ENCODE measurements at regions not wholly inside any gene's neighbourhood (a gene's known extent, or its start where the extent isn't known, plus 50 kb on each side); places are given as distances from the start of the nearest gene placed in this dataset.
A peak's percentile ranks its signal among the peaks of the same experiment; 100 is the strongest.

DNA sequence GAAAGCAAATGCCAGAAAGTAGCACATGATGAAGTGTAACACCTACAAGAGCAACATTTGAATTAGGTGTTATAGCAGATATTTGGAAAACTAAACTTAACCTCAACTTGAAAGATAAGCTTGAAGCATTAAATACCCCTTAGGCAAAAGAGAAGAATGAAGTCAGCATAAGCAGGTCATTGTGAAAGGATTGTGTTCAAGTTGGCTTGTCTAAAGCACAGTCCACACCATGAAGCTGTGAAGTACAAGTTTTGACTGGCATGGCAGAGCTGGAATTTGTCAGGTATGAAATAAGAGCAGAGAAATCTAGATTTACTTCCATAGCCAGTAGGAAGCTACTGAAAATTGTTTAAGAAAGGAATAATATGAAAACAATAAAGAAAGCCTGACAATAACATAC lies 480.3 kb upstream of the POT1 start:
- ATAC-seq (no peak), DNase-seq (ENCODE audit: low spot score) (no peak)

DNA sequence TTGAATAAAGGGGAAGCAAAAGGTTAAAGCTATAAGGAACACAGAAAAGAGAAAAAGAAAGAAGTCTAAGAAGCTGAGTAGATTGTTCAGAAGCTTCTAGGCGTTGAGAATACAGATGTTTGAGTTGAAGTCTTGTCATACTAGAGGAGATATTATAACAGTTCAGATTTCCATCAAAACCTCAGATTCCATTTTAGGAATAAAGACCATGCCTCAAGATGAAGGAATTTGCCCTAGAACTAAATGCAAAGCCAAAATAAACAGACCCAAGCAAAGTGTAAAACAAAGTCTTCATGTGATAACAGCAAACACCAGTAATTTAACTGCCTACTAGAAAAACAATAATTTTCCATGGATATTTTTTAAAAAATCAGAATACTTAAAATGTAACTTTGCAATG lies 476.5 kb upstream of the POT1 start:
- DNase-seq (ENCODE audit: low spot score) (no peak), ATAC-seq (no peak)

DNA sequence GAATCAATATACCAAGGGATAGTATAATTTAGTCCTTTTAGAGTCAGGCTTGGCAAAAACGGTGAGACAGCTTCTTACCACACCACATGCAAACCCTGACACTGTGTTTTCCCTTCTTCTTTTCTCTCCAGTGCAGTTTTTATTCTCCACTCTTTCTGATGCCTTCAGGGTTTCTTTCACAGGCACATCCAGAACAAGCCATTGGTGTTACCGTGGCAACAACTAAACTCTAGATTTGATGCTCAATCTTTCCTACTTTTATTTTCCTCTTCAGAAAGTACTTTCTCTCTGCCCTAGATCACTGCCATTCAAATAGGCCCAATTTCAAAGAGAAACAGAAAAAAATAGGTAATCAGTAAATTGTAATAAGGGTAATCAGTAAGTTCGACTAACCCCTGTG lies 469.8 kb upstream of the POT1 start:
- ATAC-seq (no peak), DNase-seq (ENCODE audit: low spot score) (no peak)

DNA sequence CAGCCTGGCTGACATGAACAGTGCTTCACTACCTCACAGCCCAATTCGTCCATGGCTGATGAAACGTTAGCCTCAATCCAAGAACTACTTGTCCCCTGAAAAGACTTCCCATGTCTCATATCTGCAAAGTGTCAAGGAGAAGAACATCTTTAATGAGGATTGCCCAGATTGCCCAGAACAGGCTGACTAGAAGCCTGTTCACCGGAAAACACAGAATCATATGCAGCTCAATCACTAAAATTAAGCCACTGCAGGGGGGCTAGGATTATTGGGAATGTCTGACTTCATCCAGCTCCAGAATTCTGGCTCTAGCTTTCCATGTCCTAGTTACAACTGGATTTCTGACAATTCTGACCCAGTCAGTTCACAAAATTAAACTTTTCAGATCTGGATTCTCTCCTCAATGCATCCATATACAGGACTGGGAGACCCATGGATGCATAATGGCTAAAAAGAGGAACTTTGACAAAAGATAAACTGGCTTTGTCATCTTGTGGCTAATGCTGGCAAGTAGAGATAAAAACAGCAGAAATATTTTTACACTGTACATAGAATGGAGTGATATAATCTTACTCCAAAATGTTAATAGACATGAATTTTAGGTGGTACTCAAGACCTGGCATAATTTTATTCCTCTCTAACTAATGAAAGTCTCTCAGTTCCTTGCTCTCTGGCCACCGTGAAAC lies 467.0 kb upstream of the POT1 start:
- ATAC-seq = no peak
- no peak for DNase-seq (ENCODE audit: low spot score)

DNA sequence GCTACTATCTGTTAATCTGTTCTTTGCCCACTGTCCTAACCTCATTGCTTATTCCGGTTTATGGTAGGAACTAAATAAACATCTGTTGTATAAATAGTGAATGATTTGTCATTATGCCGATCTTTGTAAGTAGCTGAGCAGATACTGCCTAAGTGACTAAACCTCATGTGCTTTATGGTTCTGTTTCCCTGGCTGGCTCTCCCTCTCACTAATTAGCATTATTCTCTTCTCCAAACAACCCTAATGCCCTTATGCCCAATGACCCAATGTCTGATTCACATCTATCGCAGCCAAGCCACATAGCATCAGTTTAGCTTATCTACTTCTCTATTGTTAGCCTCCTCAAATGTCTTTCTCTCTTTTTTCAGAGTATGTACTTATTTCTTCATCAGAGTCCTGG lies 462.3 kb upstream of the POT1 start:
- no peak for DNase-seq (ENCODE audit: low spot score)
- no peak for ATAC-seq

DNA sequence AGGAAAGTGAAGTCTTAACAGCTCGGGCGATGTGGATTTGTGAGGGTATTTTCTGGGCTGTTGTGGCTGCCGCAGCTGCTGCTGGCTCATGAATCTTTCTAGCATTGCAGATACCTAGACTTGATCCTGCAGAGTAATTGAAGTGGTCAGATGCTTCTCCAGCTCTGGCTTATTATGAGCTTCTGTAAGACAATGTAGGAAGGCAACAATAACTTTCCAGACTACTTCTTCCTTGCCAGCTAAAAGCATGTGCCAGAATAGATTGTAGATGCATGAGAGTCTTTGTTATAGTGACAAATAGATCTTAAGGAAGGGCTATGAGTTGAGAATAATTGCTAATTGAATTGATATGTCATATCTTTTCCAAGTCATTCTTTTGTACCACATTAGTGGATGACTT lies 461.4 kb upstream of the POT1 start:
- ATAC-seq = no peak

DNA sequence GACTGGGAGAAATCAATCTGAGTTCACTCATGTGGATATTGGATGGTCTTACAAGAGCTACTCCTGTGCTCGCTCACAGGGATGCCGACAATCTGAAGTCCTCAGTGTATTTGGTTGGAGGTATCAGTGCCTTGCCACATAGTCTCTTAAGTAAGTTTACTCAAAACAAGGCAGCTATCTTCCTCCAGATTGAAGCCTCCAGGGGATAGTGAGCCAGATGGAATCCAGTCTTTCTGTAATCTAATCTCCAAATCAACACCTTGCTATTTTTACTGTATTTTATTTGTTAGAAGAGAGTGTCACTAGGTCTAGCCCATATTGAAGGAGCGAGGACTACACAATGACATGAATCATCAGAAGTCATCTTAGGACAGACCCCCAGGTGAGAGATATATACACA lies 456.6 kb upstream of the POT1 start:
- DNase-seq (ENCODE audit: low spot score) (no peak), ATAC-seq (no peak)

More for the DNA sequence above, 461.4 kb upstream of the POT1 start:
- DNase-seq (ENCODE audit: low spot score) = no peak

DNA sequence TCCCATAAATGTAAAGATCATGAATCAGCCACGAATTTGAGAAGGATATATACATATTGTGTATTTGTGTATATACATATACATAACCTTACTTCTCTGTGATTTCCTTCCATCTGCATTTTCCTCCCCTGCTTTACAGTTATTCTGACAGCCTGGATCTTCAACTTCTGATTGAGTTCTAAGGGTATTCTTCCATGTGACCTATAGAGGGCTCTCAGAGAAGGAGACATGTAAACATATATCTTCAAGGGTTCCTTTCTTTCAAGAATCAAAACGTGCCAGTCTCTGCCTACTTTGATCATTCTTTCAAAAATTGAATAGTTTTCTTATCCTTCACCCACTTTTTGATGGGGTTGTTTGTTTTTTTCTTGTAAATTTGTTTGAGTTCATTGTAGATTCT lies 453.7 kb upstream of the POT1 start:
- DNase-seq (ENCODE audit: low spot score) (no peak), ATAC-seq (no peak)

DNA sequence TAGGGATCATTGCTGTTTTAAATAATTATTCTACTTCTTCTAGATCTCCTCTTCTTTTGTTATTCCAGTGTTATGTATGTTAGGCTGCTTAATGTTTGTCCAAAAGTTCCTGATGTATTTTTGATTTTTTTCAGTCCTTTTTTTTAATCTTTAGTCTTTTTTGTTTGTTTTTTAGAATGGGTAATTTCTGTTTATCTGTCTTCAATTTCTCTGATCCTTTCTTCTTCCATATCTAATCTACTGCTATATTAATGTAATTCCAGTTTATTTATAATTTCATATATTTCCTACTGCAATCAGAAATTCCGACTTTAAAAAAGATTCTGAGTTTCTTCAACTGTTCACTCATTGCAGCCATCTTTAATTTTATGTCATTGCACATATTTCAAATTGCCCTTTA lies 452.8 kb upstream of the POT1 start:
- DNase-seq (ENCODE audit: low spot score) = no peak
- ATAC-seq = no peak

DNA sequence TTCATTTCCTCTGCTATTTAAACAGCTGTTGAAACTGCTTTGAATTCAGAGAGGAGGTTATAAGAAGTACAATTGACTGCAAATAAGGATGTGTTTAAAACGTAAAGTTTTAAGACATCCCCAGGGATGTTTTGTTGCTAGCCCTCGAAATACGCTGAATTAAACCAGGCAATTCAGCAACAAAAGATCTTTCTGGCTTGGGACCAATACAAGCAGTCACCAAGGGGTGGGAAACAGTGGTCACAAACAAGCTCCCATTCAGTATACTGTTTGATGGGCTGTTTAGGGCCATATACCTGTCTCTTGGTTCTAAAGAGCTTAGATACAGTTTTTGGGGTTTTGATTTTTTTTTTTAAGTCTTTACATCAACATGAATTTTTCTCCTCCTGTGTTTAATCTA lies 446.3 kb upstream of the POT1 start:
- ATAC-seq (no peak), DNase-seq (ENCODE audit: low spot score) (no peak)

DNA sequence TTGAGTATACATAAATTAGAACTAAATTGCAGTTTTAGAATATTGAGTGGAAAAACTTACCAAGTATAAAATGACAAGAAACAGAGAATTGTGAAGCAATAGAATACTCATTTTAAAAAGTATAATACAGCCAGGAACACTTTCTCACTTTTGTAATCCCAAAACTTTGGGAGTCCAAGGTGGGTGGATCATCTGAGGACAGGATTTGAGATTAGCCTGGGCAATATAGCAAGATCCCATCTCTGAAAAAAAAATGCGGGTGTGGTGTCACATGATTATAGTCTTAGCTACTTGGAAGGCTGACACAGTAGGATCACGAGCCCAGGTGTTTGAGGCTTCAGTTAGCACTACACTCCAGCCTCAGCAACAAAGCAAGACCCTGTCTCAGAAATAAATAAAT lies 440.9 kb upstream of the POT1 start:
- DNase-seq (ENCODE audit: low spot score) = no peak

DNA sequence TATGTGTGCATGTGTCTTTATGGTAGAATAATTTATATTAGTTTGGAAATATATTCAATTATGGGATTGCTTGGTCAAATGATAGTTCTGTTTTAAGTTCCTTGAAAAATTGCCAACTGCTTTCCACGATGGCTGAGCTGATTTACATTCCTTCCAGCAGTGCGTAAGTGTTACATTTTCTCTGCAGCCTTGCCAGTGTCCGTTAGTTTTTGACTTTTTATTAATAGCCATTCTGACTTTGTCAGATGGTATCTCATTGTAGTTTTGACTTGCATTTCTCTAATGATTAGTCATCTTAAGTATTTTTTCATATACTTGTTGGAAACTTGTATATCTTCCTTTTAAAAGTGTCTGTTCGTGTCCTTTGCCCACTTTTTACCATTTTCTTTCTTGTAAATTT lies 434.2 kb upstream of the POT1 start:
- no peak for ATAC-seq
- no peak for DNase-seq (ENCODE audit: low spot score)

More for the DNA sequence above, 440.9 kb upstream of the POT1 start:
- no peak for ATAC-seq

DNA sequence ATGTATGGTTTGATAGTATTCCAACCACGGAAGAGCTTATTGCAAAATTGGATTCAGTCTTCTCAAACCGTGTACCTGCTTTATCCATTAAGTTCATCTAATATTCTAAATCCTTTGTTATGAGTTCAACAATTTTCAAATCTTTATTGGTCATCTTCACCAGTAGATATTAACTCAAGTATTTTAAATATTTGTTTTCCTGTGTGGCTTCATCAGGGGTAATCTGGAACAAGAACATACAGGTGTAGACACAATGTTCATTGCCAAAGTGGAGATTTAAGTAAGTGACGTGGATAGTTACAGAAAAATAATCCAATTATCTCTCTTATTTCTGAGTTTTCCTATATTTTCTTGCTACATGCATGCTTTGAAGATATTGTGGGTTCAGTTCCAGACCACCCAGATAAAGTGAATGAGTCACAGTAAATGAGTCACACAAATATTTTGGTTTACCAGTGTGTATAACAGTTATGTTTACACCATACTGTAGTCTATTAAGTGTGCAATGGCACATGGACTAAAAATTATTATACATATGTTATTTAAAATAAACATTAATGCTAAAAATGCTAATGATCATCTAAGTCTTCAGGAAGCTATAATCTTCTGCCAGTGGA lies 429.0 kb upstream of the POT1 start:
- DNase-seq (ENCODE audit: low spot score) = no peak

DNA sequence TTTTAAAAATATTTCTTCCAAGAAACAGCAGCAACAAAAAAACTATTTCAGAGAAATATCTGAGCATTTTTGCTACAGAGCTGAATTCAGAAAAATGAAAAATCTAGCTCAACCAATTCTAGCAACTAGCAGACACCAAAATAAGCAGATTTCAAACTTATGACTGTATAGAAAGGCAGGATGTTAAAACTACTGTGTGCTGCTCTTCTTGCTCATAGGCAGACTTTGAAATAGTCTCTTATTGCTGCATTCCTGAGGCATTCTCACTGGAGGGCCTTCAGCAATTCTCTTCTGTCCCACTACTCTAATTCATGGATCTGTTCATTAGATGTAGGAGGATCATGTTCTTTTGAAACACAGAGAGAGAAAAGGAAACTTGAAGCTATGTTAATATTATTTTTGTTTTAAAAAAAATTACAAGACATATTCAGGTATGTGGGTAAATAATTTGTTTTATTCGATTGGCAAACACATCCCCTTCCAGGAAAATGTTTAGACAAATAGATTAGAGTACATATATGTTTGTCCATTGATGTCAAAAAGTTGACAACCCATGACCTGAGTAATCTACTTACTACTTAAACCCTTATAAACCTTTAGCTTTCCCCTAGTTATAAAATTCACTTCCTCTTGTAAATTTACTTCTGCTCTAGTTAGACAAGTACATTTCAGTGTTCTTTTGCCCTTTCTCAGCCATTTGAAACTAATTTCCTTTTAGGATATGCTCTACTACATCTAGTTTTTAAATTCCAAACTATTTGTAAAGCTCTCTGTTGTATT lies 428.2 kb upstream of the POT1 start:
- no peak for DNase-seq (ENCODE audit: low spot score)
- ATAC-seq = no peak

More for the DNA sequence above, 429.0 kb upstream of the POT1 start:
- no peak for ATAC-seq

DNA sequence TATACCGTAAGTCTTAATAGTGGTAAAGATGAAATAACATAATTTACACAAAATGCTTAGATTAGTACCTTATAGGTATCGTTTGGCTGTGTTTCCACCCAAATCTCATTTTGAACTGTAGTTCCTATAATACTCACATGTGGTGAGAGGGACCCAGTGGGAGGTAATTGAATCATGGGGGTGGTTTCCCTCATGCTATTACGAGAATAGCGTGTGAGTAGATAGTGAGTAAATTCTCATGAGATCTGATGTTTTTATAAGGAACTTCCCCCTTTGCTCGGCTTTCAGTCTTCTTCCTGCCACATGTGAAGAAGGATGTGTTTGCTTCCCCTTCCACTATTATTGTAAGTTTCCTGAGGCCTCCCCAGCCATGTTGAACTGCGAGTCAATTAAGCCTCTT lies 426.3 kb upstream of the POT1 start:
- no peak for ATAC-seq
- DNase-seq (ENCODE audit: low spot score) = no peak

DNA sequence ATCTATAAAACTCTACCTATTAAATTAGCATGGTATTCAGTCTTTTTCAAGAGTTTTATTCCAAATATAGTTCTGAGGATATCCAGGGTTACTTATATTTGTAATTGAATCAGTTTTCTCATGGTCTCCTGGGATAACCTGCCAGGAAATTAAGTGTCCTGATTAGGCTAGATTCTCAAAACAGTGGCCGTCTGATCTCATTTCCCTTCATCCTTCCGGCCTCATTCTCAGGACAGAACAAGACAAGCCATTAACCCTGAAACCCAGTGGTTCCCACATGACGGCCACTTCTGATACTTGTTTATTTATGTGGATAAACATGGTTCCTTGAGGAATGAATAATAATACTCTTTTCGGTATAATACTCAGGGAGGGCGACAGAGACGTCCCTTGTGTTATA lies 417.6 kb upstream of the POT1 start:
- ATAC-seq (no peak), DNase-seq (ENCODE audit: low spot score) (no peak)

DNA sequence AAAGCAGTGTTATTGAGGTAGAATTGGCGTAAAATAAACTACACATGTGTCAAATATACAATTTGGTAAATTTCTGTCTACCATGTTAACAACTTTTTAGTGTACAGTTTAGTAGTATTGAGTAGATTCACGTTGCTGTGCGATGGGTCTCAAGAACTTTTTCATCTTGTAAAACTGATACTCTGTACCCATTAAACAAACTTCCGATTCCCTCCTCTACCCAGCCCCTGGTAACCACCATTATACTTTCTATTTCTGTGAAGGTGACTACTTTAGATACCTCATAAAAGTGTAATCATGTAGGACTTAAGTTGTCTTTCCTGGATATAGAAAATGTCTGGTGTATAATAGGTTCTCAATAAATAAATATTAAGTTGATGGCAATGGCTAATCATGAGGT lies 408.5 kb upstream of the POT1 start:
- ATAC-seq (no peak), DNase-seq (ENCODE audit: low spot score) (no peak)

DNA sequence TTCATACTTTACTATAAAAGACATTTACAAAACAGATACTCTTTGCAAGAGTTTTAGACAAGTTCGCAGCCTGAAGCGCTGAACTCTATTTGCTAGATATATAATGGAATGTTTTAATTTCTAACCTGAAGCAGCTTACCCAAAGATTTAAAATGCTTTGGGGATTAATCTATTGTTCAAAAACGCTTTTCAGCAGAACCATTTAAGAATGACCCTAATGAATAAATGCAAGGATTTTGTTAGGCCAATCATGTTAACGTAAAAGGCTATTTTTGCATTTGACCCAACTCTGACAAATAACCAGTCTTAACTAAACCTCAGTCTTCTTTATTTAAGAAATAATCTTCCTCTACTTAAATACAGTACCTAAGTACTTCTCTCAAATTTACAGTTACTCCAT lies 406.7 kb upstream of the POT1 start:
- ATAC-seq = no peak
- DNase-seq (ENCODE audit: low spot score) = no peak

DNA sequence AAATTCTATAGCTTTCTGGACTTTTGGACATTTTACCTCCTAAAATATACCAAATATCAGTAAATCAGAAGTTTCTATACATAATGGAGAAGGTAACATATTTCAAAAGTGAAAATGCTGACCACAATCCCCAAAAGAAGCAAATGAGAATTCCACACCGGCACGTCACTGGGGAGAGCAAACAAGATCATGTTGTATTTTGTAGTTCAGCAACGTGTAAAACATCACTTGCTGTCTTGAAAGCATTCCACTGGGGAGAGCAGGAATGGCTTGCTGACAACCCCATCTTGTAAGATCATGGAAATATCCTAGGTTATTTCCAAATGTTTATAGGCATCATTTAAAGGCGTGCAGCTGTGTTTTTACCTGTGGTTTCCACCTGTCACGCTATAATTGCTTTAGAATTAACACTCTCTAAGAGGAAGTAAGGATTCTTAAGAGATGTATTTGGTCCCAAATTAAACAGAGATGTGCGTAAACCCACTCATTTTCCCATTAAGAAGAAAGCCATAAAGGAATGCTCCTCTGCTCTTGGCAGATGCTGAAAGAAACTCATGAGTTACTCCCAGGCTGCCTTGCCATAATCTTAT lies 397.1 kb upstream of the POT1 start:
- DNase-seq (ENCODE audit: low spot score) = no peak
- no peak for ATAC-seq

DNA sequence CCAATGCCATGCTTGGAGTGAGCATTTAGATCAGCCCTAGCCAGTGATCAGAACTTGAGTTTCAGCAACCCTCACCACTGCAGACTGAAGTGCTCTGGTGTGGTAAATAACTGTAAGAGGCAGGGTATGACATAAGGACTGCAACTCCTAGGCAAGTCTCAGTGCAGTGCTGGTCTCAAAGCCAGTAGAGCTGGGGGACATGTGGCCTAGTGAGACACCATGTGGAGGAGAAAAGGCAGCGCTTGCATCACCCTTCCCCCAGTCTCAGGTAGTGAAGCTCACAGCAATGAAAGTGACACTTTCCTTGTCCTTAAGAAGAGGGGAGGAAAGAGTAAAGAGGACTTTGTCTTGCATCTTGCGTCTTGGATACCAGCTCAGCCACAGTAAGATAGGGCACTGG lies 386.8 kb upstream of the POT1 start:
- ATAC-seq = peak; percentile 27
- DNase-seq (ENCODE audit: low spot score) = no peak

DNA sequence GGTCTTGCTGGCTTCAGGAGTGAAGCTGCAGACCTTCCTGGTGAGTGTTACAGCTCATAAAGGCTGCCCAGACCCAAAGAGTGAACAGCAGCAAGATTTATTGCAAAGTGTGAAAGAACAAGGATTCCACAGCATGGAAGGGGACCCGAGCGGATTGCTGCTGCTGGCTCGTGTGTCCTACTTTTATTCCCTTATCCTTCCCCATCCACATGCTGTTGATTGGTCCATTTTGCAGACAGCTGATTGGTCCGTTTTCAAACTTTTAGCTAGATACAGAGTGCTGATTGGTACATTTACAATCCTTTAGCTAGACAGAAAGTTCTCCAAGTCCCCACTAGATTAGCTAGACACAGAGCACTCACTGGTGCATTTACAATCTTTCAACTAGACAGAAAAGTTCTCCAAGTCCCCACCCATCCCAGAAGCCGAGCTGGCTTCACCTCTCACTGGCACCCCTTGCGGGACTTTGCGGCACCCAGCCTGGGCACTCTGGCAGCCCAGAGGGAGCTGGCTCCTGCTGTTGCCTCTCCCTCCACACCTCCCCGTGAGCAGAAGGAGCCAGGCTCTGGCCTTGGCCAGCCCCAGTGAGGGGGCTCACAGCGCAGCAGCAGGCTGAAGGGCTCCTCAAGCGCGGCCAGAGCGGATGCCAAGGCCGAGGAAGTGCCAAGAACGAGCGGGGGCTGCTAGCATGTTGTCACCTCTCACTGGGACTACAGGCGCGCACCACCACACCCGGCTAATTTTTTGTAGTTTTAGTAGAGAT lies 369.6 kb upstream of the POT1 start:
- ATAC-seq (no peak), DNase-seq (ENCODE audit: low spot score) (no peak)

All from left lobe of liver (tissue), 2 donors.